Stimulated activated naive CD8-positive, alpha-beta T cell treated with anti-CD3 and anti-CD28 coated beads, Interleukin-15, amount 100 ng/mL, for 72 hours (primary cell): ENCODE measurements at regions not wholly inside any gene's neighbourhood (a gene's known extent, or its start where the extent isn't known, plus 50 kb on each side); places are given as distances from the start of the nearest gene placed in this dataset.
A peak's percentile ranks its signal among the peaks of the same experiment; 100 is the strongest.

Experiments
- ATAC-seq: fragments of 150-1000 bp; cut with Tn5 transposase; 2 replicates; pipeline ENCODE4 v1.10.0; 2021; ENCODE audit warnings: mild to moderate bottlenecking, moderate library complexity
- DNase-seq, 2 donors: peaks; one replicate each; pipeline ENCODE4 v3.0.0; 2021 to 2022
- H3K27ac Mint-ChIP-seq, 2 donors: one replicate each; pipeline ENCODE4 v1.8.0; 2022; ENCODE audit warnings: mild to moderate bottlenecking in 2 of 2, mixed read lengths in 2 of 2, moderate library complexity in 2 of 2
- H3K27me3 Mint-ChIP-seq: one replicate; pipeline ENCODE4 v1.8.0; 2022; ENCODE audit warnings: mixed read lengths
- H3K4me1 Mint-ChIP-seq: one replicate; pipeline ENCODE4 v1.8.0; 2022; ENCODE audit warnings: mild to moderate bottlenecking, mixed read lengths
- H3K4me3 Mint-ChIP-seq, 2 donors: one replicate each; pipeline ENCODE4 v1.8.0; 2022; ENCODE audit warnings: mild to moderate bottlenecking in 2 of 2, mixed read lengths in 2 of 2, moderate library complexity in 1 of 2
- H3K9me3 Mint-ChIP-seq, 2 donors: one replicate each; pipeline ENCODE4 v1.8.0; 2022; ENCODE audit warnings: mixed read lengths in 2 of 2

GRCh38 chr6:16973545-16974386 is 128.1 kb upstream of the STMND1 start:
- Mint-ChIP-seq H3K9me3 (no peaks in the 10 kb centered on the region), H3K27me3 (peaks cover 79% of the 10 kb centered on the region), H3K4me1 (peaks cover 22% of the 10 kb centered on the region), H3K27ac (peak overlapping the region in 1 of 2 donors; percentile 66), H3K4me3 (no peak overlapping the region)
- ATAC-seq (no peak), DNase-seq (no peak)

- Mint-ChIP-seq H3K27ac (peak overlapping the region in 1 of 2 donors; percentile 66), H3K9me3 (no peaks in the 10 kb centered on the region), H3K4me3 (no peak overlapping the region), H3K27me3 (peaks cover 72% of the 10 kb centered on the region), H3K4me1 (peaks cover 22% of the 10 kb centered on the region)
- ATAC-seq (no peak), DNase-seq (no peak)
Observed at GRCh38 chr6:16973051-16973450, 128.8 kb upstream of the STMND1 start.

GRCh38 chr6:16972535-16972934 is 129.3 kb upstream of the STMND1 start:
- Mint-ChIP-seq H3K4me1 (peaks cover 22% of the 10 kb centered on the region), H3K9me3 (no peaks in the 10 kb centered on the region), H3K27me3 (peaks cover 67% of the 10 kb centered on the region), H3K27ac (no peak overlapping the region), H3K4me3 (no peak overlapping the region)
- ATAC-seq = no peak
- DNase-seq = no peak

- DNase-seq (no peak), ATAC-seq (no peak)
- H3K4me1 Mint-ChIP-seq = peaks cover 25% of the 10 kb centered on the region
- H3K4me3 Mint-ChIP-seq = no peak overlapping the region
- no peak overlapping the region for H3K27ac Mint-ChIP-seq
- peaks cover 56% of the 10 kb centered on the region for H3K27me3 Mint-ChIP-seq
- no peaks in the 10 kb centered on the region for H3K9me3 Mint-ChIP-seq
Observed at GRCh38 chr6:16969699-16970655, 131.9 kb upstream of the STMND1 start.

GRCh38 chr6:16968101-16968500 is 133.7 kb upstream of the STMND1 start:
- Mint-ChIP-seq H3K27ac (no peak overlapping the region), H3K4me1 (peaks cover 25% of the 10 kb centered on the region), H3K27me3 (peaks cover 49% of the 10 kb centered on the region), H3K4me3 (no peak overlapping the region), H3K9me3 (no peaks in the 10 kb centered on the region)
- ATAC-seq (no peak), DNase-seq (no peak)

DNA sequence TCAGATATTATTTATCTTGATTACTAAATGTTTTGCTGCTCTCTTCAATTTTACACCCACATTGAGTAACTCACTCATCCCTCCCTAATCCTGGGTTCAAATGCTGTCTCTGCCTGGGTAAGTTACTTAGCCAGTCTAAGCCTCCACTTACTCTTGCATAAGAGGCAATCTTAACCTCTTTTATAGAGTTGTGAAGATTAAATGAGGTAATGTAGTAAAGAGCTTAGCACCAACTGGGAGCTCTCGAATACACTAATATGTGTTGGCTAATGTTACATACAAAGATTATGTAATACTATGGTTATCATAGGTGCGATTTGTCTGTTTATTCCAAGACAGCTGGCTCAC is 134.4 kb upstream of the STMND1 start:
- peaks cover 22% of the 10 kb centered on the region for H3K4me1 Mint-ChIP-seq
- ATAC-seq (no peak), DNase-seq (no peak)
- H3K27ac Mint-ChIP-seq = no peak overlapping the region
- no peaks in the 10 kb centered on the region for H3K9me3 Mint-ChIP-seq
- H3K27me3 Mint-ChIP-seq = peaks cover 47% of the 10 kb centered on the region
- H3K4me3 Mint-ChIP-seq = no peak overlapping the region

DNA sequence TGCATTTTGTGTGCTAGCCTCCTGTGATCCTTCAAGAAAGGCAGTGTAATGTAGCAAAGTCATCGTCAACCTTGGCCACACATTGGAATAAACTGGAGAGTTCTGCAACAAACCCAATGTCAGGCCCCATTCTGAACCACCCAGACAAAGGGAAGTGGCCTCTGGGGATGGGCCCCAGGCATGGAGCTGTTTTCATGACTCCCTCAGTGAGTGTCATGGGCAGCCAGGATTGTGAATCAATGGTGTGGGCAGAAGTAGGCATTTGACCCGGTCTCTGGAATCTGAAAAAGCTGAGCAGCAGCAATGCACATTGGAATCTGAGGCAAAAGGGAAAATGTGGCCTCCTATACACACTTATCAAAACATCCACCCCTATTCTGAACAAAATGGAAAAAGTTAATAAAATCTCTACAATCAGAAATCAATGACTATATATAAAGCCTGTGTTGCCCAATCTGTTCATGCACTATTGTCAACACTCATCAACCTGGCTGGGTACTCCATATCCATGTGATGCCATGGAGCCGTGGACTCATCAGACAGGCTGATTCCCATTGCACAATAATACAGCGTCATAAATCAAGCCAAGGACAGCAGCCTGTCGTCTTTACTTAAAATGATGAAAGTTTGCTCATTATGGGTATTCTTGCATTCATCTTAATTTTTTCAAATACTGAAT is 134.9 kb upstream of the STMND1 start:
- Mint-ChIP-seq H3K4me1 (peaks cover 22% of the 10 kb centered on the region), H3K27me3 (peaks cover 44% of the 10 kb centered on the region), H3K27ac (no peak overlapping the region), H3K4me3 (no peak overlapping the region), H3K9me3 (no peaks in the 10 kb centered on the region)
- ATAC-seq (no peak), DNase-seq (no peak)

GRCh38 chr6:16965689-16966088 is 136.2 kb upstream of the STMND1 start:
- Mint-ChIP-seq H3K9me3 (no peaks in the 10 kb centered on the region), H3K4me1 (peaks cover 27% of the 10 kb centered on the region), H3K27me3 (peaks cover 33% of the 10 kb centered on the region), H3K4me3 (no peak overlapping the region), H3K27ac (no peak overlapping the region)
- ATAC-seq (no peak), DNase-seq (no peak)

DNA sequence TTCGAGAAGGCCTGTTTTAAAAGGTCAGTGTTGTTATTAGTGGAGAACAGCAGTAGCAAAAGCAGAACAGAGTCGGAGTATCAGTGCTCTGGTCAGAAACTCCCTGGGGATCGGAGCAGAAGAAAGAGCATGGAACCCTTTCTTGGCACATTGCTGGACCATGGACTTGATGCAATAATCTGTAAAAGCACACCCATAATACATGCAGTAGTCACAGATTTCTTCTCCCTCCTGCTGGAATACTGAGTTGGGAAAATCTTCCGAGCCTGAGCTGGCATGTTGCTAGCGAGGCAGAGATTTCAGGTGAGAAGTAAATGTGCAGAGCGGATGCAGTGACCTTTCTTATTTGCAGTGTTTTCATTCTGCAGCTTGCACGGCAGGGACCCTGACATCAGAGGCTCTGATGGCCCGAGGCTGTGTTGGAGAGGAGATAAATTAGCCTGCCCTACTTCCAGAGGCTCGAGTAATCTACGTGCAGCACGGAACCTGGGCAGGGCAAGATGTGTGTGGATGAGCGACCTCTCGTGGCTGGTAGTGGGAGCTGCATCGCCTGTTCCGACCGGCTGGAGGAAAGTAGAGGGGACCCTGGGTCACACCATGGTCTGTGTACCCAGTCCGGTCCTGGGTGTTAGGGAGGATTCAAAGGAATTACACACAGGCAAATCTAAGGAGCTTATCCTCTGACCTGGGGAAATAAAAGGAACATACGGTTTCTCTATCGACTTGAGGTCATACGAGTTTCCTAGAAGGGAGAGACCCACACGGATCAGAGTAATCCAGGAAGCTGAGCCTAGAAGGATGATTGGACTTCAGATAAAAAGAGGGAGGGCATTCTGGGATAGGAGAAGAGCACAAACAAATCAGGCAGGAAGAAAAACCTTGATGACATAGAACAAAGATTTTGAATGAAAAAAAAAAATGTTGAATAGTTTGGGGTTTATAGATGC is 137.0 kb upstream of the STMND1 start:
- Mint-ChIP-seq H3K4me3 (no peak overlapping the region), H3K4me1 (peaks cover 27% of the 10 kb centered on the region), H3K27ac (peak overlapping the region in 1 of 2 donors; percentile 0), H3K9me3 (no peaks in the 10 kb centered on the region), H3K27me3 (peaks cover 25% of the 10 kb centered on the region)
- DNase-seq = peak; percentile 65 to 72
- ATAC-seq = peak; percentile 88

GRCh38 chr6:16961577-16961976 is 140.3 kb upstream of the STMND1 start:
- peak overlapping the region in 1 of 2 donors; percentile 72 for H3K27ac Mint-ChIP-seq
- no peak for DNase-seq
- peaks cover 17% of the 10 kb centered on the region for H3K27me3 Mint-ChIP-seq

DNA sequence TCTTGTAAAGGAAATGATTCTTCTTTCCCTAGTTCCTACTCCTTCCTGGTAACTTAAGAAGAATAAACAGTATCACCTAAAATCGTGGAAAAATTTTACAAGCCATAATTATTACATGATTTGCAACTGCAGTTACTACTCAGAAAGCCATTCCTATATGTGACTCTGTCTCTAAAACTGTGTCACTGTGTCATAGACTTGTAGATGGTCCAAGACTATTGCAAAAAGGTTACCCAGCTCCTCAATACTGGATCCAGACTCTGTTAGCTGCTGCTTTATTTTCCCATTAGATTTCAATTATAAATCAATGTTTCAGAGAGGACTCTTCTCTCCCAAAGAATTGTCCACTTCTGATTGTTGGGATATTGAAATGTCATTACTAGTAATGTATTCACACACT is 142.1 kb upstream of the STMND1 start:
- Mint-ChIP-seq H3K4me1 (peaks cover 39% of the 10 kb centered on the region), H3K27ac (no peak overlapping the region), H3K9me3 (no peaks in the 10 kb centered on the region), H3K27me3 (peaks cover 9% of the 10 kb centered on the region), H3K4me3 (no peak overlapping the region)
- DNase-seq (no peak), ATAC-seq (no peak)

More at GRCh38 chr6:16961577-16961976, 140.3 kb upstream of the STMND1 start:
- ATAC-seq = no peak
- H3K9me3 Mint-ChIP-seq = no peaks in the 10 kb centered on the region
- no peak overlapping the region for H3K4me3 Mint-ChIP-seq
- peaks cover 32% of the 10 kb centered on the region for H3K4me1 Mint-ChIP-seq

DNA sequence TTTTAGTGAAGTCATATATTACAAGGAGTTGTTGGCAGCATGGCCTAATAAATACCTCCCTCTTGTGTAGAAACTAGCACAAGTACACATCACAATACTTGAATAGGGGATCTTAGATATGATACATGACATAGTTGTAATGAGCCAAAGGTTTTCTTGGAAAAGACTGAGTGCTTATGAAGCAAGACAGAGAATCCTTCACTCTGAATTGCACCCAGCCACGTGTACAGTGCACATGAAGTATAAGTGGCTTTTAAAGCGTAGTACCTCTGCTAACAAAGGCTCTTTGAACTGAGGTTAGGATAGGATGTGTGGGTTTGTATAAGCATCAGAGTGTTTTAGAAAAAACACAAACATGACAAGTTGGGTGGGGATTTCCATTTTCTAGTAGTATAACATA is 145.5 kb upstream of the STMND1 start:
- peak; percentile 97 for ATAC-seq
- peak in 1 of 2 donors; percentile 25 for DNase-seq
- H3K27me3 Mint-ChIP-seq = peaks cover 19% of the 10 kb centered on the region
- peaks cover 38% of the 10 kb centered on the region for H3K4me1 Mint-ChIP-seq
- H3K4me3 Mint-ChIP-seq = peak overlapping the region; percentile 25 to 37
- peak overlapping the region in 1 of 2 donors; percentile 7 for H3K27ac Mint-ChIP-seq
- peaks cover 0 to 5% of the 10 kb centered on the region in 2 donors for H3K9me3 Mint-ChIP-seq

DNA sequence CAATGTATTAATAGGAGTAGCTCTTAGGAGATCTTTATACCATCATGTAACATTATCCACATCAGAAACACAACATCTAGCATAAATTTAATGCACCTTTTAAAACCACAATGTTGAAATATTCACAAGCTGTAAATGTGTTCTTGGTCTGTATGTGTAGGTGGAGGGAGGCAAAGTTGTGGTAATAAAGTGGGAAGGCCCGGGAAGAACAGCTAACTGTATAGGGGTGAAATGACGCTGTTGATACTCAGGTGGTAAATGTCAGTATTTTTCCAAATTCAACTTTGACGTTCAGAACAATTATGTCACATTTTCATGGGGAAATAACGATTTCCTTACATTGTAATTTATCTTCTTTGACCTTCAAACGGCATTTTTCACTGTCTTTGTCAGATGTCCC is 146.0 kb upstream of the STMND1 start:
- H3K9me3 Mint-ChIP-seq = peaks cover 0 to 5% of the 10 kb centered on the region in 2 donors
- peaks cover 42% of the 10 kb centered on the region for H3K4me1 Mint-ChIP-seq
- H3K27ac Mint-ChIP-seq = no peak overlapping the region
- DNase-seq = no peak
- ATAC-seq = peak; percentile 50
- H3K4me3 Mint-ChIP-seq = peak overlapping the region; percentile 2 to 25
- H3K27me3 Mint-ChIP-seq = peaks cover 19% of the 10 kb centered on the region

- H3K4me1 Mint-ChIP-seq = peaks cover 47% of the 10 kb centered on the region
- H3K27ac Mint-ChIP-seq = no peak overlapping the region
- peaks cover 0 to 5% of the 10 kb centered on the region in 2 donors for H3K9me3 Mint-ChIP-seq
- ATAC-seq = no peak
- no peak overlapping the region for H3K4me3 Mint-ChIP-seq
- peaks cover 25% of the 10 kb centered on the region for H3K27me3 Mint-ChIP-seq
- no peak for DNase-seq
Observed at GRCh38 chr6:16953905-16954304, 147.9 kb upstream of the STMND1 start.
